ENCODE measurements at regions not wholly inside any gene's neighbourhood (a gene's known extent, or its start where the extent isn't known, plus 50 kb on each side); places are given as distances from the start of the nearest gene placed in this dataset.

DNA sequence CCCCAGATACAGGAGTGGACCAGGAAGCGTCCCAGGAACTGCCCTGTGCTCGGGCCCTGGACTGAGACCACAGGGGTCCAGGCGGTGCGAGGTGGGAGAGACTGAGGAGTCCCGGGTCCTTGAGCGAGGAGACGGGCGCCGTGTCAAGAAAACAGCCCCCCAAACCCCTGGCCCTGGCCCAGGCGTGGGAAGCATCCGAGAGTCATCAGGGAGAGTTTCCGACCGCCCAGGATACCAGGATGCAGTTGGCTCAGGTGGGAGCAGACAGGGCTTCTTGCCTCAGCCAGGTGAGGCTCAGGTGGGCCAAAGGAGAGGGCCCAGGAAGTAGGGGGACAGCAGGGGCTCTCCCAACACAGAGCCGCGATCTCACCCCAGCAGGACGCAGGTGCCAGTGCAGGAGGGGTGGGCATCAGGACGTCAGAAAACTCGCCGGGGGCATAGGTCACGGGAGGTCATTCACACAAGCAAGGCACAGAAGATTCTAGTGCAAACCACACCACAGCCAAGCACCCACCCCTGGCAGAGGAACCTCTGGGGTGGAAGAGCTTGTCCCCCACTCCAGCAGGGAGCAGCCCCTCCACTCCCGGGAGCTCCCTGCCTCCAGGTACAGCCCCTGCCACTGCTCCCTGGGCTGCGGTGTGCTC lies 102.5 kb upstream of the EIF5 start:
- H2BK120ac ChIP-seq (ENCODE audit: low read depth, low read length) = no peak overlapping the region
- ChIA-PET CTCF (no interaction called here), POLR2A (ENCODE audit: unreplicated experiment) (no interaction called here)
- H3K4ac ChIP-seq (ENCODE audit: low read depth, low read length) = no peak overlapping the region
- intact Hi-C loops (cut with micrococcal nuclease) = no loop called here
- H4K91ac ChIP-seq (ENCODE audit: insufficient read depth, low read depth, low read length) = no peak overlapping the region
- no peak overlapping the region for H3K27ac ChIP-seq (ENCODE audit: insufficient read depth, low read length)
- dilution Hi-C loops (cut with HindIII; ENCODE audit: low sequenced_read_pairs, unreplicated experiment) = no loop called here
- H4K20me1 ChIP-seq (ENCODE audit: insufficient read depth, low read length) = no peaks in the 10 kb centered on the region
- no peak overlapping the region for H2AFZ ChIP-seq (replicated peaks; ENCODE audit: low read length, poor library complexity)
- no peak overlapping the region for H2BK5ac ChIP-seq (ENCODE audit: low read depth, low read length, poor library complexity, severe bottlenecking)
- H3K79me1 ChIP-seq (ENCODE audit: low read depth in 1 of 2, low read length in 2 of 2) = no peaks in the 10 kb centered on the region
- H2AK5ac ChIP-seq (ENCODE audit: low read depth, low read length) = no peak overlapping the region
- no peaks in the 10 kb centered on the region for H3K9me3 ChIP-seq (ENCODE audit: control insufficient read depth, insufficient read depth, low read length)
- no peak overlapping the region for H3K18ac ChIP-seq (ENCODE audit: low read depth, low read length)
- no peak overlapping the region for H3K4me2 ChIP-seq (ENCODE audit: low read depth, low read length)
- H3K27me3 ChIP-seq (ENCODE audit: control insufficient read depth, insufficient read depth, low read length) = peaks cover 15% of the 10 kb centered on the region
- no peaks in the 10 kb centered on the region for H3K9me1 ChIP-seq (ENCODE audit: insufficient read depth, low read length)
- H2BK20ac ChIP-seq (ENCODE audit: low read depth, low read length) = no peak overlapping the region
- no peak overlapping the region for H3K56ac ChIP-seq (ENCODE audit: extremely low read depth, insufficient read depth, low read length)
- no peak overlapping the region for H3K9ac ChIP-seq (ENCODE audit: low read depth, low read length)
- TF ChIP-seq BHLHE40 (IDR thresholded peaks at IDR 0.05; ENCODE audit: low read depth, low read length) (no peak), RFX5 (IDR thresholded peaks at IDR 0.05; ENCODE audit: low read depth, low read length) (no peak)
- TF ChIP-seq, protein P1, sequence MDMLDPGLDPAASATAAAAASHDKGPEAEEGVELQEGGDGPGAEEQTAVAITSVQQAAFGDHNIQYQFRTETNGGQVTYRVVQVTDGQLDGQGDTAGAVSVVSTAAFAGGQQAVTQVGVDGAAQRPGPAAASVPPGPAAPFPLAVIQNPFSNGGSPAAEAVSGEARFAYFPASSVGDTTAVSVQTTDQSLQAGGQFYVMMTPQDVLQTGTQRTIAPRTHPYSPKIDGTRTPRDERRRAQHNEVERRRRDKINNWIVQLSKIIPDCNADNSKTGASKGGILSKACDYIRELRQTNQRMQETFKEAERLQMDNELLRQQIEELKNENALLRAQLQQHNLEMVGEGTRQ (IDR thresholded peaks at IDR 0.05; ENCODE audit: low read depth, low read length) = no peak
- H3K4me3 ChIP-seq (ENCODE audit: insufficient read depth, low read depth, low read length) = no peak overlapping the region
- no peak overlapping the region for H3K14ac ChIP-seq (replicated peaks; ENCODE audit: low read depth, low read length)
- 87% methylated on average over 7 of the region's 22 CpGs; no CpG with 5 or more reads in 1 of the 2 experiments for WGBS, 2 experiments (ENCODE audit: extremely low coverage in 2 of 2, insufficient read length in 1 of 2)
- H3K4me1 ChIP-seq (ENCODE audit: control insufficient read depth, insufficient read depth, low read length) = no peaks in the 10 kb centered on the region
- in situ Hi-C loops (cut with MboI; ENCODE audit: low sequenced_read_pairs) = no loop called here
- no peak overlapping the region for H4K5ac ChIP-seq (ENCODE audit: low read depth, low read length)
- H4K8ac ChIP-seq (ENCODE audit: low read depth in 2 of 2, low read length in 2 of 2) = no peak overlapping the region
- H3K36me3 ChIP-seq (ENCODE audit: control insufficient read depth, insufficient read depth, low read length) = no peaks in the 10 kb centered on the region
- H2BK15ac ChIP-seq (ENCODE audit: low read depth, low read length) = no peak overlapping the region
- no peak overlapping the region for H2AK9ac ChIP-seq (replicated peaks; ENCODE audit: low read depth, low read length, poor library complexity)
- ATAC-seq (ENCODE audit: low read depth) (no peak), DNase-seq (no peak)
- H3K23ac ChIP-seq (ENCODE audit: low read depth, low read length) = no peak overlapping the region
- BruUV-seq (replicated peaks) = no TSS peak
